CD4-positive, alpha-beta T cell treated with Interferon gamma for 1 hour (primary cell): ENCODE measurements at regions not wholly inside any gene's neighbourhood (a gene's known extent, or its start where the extent isn't known, plus 50 kb on each side); places are given as distances from the start of the nearest gene placed in this dataset.
"Not testable (repeated sequence)": the region's sequence is repeated elsewhere in the genome, so short reads cannot be mapped to it uniquely, and the experiment has no call there.

Source experiments
- DNase-seq: peaks from one replicate; pipeline ENCODE4 v3.0.0-alpha.2; 2020

GRCh38 chr1:188496506-188496905 is 1667.8 kb downstream of the PLA2G4A start:
- DNase-seq = no peak

GRCh38 chr1:188497020-188497419 is 1668.3 kb downstream of the PLA2G4A start:
- DNase-seq = no peak

GRCh38 chr1:188499690-188500089 is 1670.9 kb downstream of the PLA2G4A start:
- DNase-seq = no peak

- no peak for DNase-seq
These were observed 1686.2 kb downstream of the PLA2G4A start for GRCh38 chr1:188514917-188515316.

- DNase-seq = no peak
These were observed 1688.4 kb downstream of the PLA2G4A start for GRCh38 chr1:188517139-188517538.

- DNase-seq = no peak
These were observed 1722.4 kb downstream of the PLA2G4A start for GRCh38 chr1:188551176-188551575.

GRCh38 chr1:188557053-188557452 is 1728.3 kb downstream of the PLA2G4A start:
- no peak for DNase-seq

GRCh38 chr1:188582911-188583532 is 1754.3 kb downstream of the PLA2G4A start:
- no peak for DNase-seq

- DNase-seq = no peak
These were observed 1755.4 kb downstream of the PLA2G4A start for GRCh38 chr1:188584119-188584518.

- no peak for DNase-seq
These were observed 1761.9 kb downstream of the PLA2G4A start for GRCh38 chr1:188590641-188591040.

- DNase-seq = no peak
These were observed 1765.9 kb downstream of the PLA2G4A start for GRCh38 chr1:188594542-188595235.

- no peak for DNase-seq
These were observed 1770.6 kb downstream of the PLA2G4A start for GRCh38 chr1:188599313-188599712.

GRCh38 chr1:188611432-188611831 is 1782.7 kb downstream of the PLA2G4A start:
- DNase-seq = no peak

- DNase-seq = no peak
These were observed 1786.6 kb downstream of the PLA2G4A start for GRCh38 chr1:188615321-188615720.

- DNase-seq = no peak
These were observed 1791.5 kb downstream of the PLA2G4A start for GRCh38 chr1:188620236-188620635.

GRCh38 chr1:188641566-188642211 is 1812.9 kb downstream of the PLA2G4A start:
- no peak for DNase-seq

GRCh38 chr1:188642704-188643103 is 1814.0 kb downstream of the PLA2G4A start:
- DNase-seq = no peak

- no peak for DNase-seq
These were observed 1823.9 kb downstream of the PLA2G4A start for GRCh38 chr1:188652678-188653077.

- DNase-seq = not testable (repeated sequence)
These were observed 1821.7 kb downstream of the BRINP3 start for GRCh38 chr1:188655966-188656365.

GRCh38 chr1:188660572-188660971 is 1817.1 kb downstream of the BRINP3 start:
- no peak for DNase-seq

GRCh38 chr1:188665477-188665876 is 1812.2 kb downstream of the BRINP3 start:
- no peak for DNase-seq

- DNase-seq = no peak
These were observed 1809.6 kb downstream of the BRINP3 start for GRCh38 chr1:188668083-188668482.

- no peak for DNase-seq
These were observed 1807.8 kb downstream of the BRINP3 start for GRCh38 chr1:188669728-188670382.

GRCh38 chr1:188670837-188671236 is 1806.8 kb downstream of the BRINP3 start:
- no peak for DNase-seq
